ENCODE measurements at regions not wholly inside any gene's neighbourhood (a gene's known extent, or its start where the extent isn't known, plus 50 kb on each side); places are given as distances from the start of the nearest gene placed in this dataset.

DNA sequence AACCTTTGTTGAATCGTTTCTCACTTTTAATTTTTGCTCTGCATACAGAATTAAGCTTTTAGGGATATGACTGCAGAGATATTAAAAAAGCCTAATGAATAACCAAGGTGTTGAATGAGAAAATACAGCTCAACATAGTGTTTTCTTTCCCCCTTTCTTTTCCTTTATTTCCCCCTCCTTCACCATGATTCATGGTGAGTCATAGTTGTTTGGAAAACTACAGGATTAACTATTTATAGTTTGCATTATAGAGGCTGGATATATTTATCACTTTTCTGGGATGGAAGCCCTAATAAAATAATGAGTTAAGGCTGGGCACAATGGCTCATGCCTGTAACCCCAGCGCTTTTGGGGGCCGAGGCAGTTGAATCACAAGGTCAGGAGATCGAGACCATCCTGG is 115.0 kb downstream of the DNAJB9 start:
- no peak overlapping the region for H3K4me3 ChIP-seq (ENCODE audit: low read depth, low read length)
- TF ChIP-seq, protein P1, sequence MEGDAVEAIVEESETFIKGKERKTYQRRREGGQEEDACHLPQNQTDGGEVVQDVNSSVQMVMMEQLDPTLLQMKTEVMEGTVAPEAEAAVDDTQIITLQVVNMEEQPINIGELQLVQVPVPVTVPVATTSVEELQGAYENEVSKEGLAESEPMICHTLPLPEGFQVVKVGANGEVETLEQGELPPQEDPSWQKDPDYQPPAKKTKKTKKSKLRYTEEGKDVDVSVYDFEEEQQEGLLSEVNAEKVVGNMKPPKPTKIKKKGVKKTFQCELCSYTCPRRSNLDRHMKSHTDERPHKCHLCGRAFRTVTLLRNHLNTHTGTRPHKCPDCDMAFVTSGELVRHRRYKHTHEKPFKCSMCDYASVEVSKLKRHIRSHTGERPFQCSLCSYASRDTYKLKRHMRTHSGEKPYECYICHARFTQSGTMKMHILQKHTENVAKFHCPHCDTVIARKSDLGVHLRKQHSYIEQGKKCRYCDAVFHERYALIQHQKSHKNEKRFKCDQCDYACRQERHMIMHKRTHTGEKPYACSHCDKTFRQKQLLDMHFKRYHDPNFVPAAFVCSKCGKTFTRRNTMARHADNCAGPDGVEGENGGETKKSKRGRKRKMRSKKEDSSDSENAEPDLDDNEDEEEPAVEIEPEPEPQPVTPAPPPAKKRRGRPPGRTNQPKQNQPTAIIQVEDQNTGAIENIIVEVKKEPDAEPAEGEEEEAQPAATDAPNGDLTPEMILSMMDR (conservative IDR thresholded peaks at IDR 0.05; ENCODE audit: low read depth, low read length) = no peak
- DNase-seq (ENCODE audit: low read depth) = no peak

DNA sequence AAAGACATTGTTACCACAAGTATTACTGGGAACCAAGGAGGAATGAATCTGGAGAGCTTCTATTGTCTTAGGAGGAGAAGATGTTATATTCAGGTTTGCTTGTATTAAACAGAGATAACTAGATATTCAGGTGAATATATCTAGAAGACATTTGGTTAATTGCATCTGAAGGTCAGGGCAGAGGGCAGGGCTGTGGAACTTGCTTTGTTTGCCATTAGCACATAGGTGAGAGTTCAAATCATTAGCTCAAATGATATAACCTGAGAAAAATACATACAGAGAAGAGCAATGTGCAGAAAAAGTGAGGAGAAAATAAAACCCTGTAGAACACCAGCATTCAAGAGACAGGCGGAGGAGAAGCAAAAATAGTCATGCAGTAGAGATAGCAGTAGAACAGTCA is 116.8 kb downstream of the DNAJB9 start:
- TF ChIP-seq, protein P1 (conservative IDR thresholded peaks at IDR 0.05; ENCODE audit: low read depth, low read length) = no peak
- DNase-seq (ENCODE audit: low read depth) = no peak
- no peak overlapping the region for H3K4me3 ChIP-seq (ENCODE audit: low read depth, low read length)

DNA sequence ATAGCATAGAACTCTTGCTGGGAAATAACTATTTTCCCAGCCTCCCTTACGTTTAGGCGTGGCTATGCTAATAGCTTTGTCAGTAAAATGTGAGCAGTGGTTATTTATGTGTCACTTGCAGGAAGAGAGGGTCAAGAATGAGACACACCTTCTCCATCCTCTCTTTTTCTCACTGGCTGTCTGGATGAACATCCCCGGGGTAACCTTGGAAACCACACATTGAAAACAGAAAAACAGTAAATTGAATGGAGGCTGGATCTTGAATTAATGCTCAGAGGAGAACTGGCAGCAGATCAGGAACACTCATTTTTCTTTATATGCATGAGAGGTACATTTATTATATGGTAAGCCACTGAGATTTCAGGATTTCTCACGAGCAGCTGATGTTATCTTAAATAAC is 127.6 kb downstream of the DNAJB9 start:
- TF ChIP-seq, protein P1 (conservative IDR thresholded peaks at IDR 0.05; ENCODE audit: low read depth, low read length) = no peak
- no peak for DNase-seq (ENCODE audit: low read depth)
- H3K4me3 ChIP-seq (ENCODE audit: low read depth, low read length) = no peak overlapping the region

DNA sequence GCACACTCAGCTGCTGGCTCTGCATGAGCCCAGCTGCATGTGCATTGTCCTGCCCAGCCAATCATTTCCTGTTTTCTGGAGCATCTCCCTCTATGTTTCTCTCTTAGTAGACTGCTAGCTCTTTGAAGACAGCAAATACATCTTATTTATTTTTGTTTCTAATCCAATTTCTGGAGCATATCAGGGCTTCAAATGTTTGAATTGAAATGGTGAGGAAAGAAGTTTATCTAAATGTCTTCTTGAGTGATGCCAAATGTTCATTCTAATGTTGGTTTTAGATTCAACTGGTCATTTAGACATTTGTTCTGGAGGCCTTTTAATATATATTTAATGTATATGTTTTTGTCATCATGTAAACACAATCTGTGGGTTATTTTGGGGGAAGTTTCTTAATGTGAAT is 141.9 kb downstream of the DNAJB9 start:
- DNase-seq (ENCODE audit: low read depth) = no peak

DNA sequence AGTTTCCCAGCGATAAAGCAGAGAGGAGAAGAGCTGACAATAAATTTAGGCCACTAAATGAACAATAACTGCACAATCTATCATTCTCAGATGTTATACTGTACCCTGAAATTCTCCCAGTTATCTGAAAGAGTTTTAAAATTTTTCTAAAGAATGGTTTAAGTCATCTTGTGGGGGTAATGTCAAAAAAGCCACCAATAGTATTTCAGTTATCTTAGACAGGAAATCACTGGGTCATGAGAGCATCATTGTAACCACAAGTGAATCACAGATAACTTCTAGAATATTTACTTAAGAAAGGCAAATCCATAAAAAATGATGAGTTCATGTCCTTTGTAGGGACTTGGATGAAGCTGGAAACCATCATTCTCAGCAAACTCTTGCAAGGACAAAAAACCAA is 147.1 kb downstream of the DNAJB9 start:
- H3K4me3 ChIP-seq (ENCODE audit: low read depth, low read length) = no peak overlapping the region
- DNase-seq (ENCODE audit: low read depth) = no peak
- TF ChIP-seq, protein P1 (conservative IDR thresholded peaks at IDR 0.05; ENCODE audit: low read depth, low read length) = no peak

More for the DNA sequence above, 141.9 kb downstream of the DNAJB9 start:
- TF ChIP-seq, protein P1 (conservative IDR thresholded peaks at IDR 0.05; ENCODE audit: low read depth, low read length) = no peak
- H3K4me3 ChIP-seq (ENCODE audit: low read depth, low read length) = no peak overlapping the region

DNA sequence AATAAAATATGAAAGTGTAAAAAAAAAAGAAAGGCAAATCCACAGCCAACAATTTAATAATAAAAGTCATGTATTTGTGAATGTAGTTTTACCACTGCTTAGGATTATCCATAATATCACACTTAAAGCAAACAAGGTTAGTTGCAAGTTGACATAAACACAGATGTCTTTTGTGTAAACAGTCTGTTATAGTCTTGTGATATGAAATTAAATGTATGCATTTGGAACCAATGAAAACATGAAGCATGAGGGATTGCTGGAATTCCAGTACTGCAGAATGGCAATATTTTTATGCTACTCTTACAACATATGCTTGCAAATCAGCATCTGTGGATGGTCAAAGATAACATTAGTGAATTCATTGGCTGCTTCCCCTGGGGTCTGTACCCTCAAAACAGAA is 148.1 kb downstream of the DNAJB9 start:
- TF ChIP-seq, protein P1 (conservative IDR thresholded peaks at IDR 0.05; ENCODE audit: low read depth, low read length) = no peak
- H3K4me3 ChIP-seq (ENCODE audit: low read depth, low read length) = no peak overlapping the region
- DNase-seq (ENCODE audit: low read depth) = no peak

DNA sequence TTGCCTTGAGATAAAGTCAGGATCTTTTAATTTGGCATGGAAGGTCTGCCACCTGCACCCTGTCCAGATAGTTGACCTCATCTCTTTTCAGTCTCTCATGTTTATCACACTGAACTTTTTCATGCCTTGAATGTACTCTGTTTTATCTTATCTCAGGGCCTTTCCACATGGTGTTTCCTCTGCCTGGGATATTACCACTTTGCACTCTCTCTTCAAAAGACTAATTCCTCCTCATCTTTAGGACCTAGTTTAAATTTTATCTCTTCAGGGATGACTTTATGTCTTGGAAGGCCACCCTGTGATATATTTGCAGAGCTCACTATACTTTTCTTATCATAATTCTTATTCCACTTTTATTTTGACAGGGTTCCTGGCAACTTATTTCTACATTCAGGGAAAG is 150.0 kb downstream of the DNAJB9 start:
- TF ChIP-seq, protein P1 (conservative IDR thresholded peaks at IDR 0.05; ENCODE audit: low read depth, low read length) = no peak
- H3K4me3 ChIP-seq (ENCODE audit: low read depth, low read length) = no peak overlapping the region
- no peak for DNase-seq (ENCODE audit: low read depth)
